HG02970 (cell line): ENCODE measurements at regions not wholly inside any gene's neighbourhood (a gene's known extent, or its start where the extent isn't known, plus 50 kb on each side); places are given as distances from the start of the nearest gene placed in this dataset.
A peak's percentile ranks its signal among the peaks of the same experiment; 100 is the strongest.

Source experiments
- ATAC-seq: cut with Tn5 transposase; IDR thresholded peaks from one replicate; pipeline ENCODE4 v1.9.1; 2021; ENCODE audit warnings: mild to moderate bottlenecking, moderate library complexity, moderate number of reproducible peaks; ENCODE audit not compliant: unreplicated experiment, low FRiP score

DNA sequence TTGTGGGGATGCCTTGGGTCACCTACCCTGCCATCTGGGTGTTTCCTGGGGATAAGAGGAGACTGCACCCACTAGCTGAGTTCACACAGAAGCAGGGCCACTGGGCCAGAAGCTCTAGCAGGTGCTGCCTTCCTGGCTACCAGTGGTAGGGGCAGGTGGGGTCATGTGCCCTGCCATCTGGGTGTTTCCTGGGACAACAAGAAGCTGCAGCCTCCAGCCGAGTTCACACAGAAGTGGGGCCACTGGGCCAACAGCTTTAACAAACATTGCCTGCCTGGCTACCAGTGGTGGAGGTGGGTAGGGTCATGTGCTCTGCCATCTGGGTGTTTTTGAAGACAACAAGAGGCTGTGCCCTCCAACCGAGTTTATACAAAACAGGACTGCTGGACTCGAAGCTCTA is 282.2 kb upstream of the SYT4 start:
- no peak for ATAC-seq

DNA sequence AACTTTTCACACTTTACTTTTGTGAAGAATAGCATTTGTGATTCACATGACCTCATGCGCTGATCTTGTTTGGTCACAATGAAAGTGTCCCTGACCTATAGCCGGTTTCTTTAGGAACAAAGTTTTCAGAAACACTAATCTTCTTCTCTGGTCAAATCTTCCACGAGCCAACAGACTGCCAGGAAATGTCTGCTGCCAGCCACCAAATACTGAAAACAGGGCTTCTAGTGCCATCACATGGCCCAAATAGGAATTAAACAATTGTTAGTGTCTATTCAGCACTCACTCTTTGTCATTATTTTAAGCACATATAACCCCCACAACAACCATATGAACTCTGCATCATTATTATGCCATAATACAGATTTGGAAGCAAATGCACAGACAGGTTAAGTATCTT is 286.5 kb upstream of the SYT4 start:
- ATAC-seq, result no peak

DNA sequence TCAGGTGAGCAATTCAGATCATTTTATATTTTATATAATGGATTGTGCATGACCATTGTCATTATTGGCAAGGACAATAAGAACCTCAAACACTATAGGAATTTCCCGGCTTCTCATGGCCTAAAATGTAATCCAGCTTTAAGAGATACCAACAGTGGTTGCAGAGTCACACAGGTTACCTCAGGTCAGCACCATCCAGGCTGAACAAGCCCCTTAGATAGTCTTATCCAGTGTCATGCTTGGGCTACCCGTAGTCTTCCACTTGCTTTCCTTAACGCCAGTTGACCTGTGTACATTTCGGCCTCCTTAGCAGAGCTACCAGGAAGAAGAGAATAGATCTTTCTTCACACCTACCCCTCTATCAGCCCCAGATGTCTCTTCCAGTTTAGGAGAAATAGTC is 293.3 kb upstream of the SYT4 start:
- no peak for ATAC-seq

DNA sequence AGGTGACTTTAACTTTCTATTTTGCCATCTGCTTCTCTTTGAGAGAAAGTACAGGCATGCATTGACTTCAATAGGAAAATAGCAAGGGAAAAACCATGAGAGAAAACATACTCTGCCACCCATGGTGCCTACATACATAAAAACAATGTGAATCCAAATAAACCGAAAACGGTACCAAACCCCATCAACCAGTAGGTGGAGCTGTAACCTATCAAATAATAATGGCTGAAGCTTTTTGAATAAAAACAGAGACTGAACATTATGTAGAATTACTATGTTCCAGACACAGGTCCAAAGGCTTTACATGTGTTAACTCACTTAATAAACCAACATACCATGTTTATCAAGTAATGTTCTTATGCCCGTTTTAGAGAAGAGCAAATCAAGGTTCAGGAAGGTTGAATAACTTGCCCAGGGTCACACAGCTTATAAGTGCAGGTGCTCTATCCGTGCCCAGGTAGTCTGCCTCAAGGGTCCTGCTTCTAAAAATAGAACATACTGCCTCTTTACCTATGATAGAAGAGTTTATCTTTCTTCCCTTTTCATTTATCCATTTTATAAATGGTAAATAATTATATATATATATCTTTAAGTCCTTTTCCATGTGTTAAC is 293.9 kb upstream of the SYT4 start:
- no peak for ATAC-seq

DNA sequence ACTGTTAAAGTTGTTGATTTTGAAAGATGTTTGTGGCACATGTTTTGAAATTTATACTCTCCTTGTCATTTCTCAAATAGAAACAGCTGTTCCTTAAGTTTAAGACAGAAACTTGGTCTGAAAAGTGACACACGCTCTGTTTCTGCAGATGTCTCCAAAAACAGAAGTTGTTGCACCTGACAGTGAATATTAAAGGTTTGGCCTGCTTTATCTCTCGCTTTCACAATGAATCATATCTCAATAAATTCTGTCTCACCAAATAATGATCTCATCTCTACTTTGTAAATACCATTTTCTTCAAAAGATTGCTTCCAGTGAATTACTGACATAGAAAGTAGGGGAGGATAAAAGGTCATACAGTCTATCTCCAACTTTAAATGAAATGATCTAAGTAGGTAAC is 294.9 kb upstream of the SYT4 start:
- ATAC-seq, result no peak

DNA sequence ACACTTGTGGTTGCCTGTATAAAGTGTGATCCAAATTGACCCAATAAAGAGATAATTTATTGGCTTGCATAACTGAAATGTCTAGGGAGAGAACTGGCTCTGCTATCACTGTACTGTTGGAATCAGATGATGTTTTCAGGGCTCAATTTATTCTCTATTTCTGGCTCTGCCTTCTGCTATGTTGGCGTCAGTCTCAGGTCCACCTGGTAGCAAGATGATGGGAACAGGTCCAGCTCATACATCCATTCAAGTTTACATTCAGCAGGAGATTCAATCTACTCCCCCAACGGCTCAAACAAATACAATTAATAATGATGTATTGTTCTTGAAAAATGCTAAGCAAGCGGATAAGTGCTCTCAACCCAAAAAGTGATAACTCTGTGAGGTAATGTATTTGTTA is 297.7 kb upstream of the SYT4 start:
- no peak for ATAC-seq

DNA sequence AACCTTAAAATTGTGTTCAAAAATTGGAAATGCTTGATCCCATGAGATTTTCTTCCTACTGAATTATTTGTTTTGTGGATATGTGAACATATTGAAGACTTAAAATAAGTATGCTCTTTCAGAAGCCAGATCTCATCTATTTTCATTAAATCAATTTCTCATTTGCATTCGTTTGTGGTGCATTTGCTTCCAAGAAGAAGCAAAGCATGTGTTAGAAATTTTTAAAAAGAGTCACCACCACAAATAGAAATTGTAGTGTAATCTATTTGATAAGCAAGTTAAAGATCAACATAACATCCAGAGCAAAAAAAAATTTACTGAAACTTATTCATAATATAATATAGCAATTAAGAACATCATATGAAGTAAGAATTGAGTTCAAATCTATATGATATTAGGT is 300.9 kb upstream of the SYT4 start:
- ATAC-seq, result no peak

DNA sequence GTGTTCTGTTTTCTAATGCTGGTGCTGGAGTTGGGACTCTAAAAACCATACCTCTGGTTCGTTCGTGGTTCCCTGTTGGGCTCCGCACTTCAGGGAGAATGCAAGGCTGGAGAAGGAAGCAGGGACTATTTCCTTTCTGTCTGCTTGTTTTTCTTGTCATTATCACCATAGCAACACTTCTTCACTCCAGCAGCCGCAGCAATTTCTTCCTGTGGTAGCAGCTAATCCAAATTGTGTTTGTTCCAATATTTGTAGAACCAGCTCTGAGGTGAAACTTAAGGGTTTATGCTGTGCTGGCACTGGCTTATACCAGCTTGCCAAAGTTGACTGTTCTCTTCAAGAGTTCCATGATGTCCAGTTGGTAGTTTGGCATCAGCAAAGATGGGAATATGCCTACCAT is 301.4 kb upstream of the SYT4 start:
- ATAC-seq, result no peak

DNA sequence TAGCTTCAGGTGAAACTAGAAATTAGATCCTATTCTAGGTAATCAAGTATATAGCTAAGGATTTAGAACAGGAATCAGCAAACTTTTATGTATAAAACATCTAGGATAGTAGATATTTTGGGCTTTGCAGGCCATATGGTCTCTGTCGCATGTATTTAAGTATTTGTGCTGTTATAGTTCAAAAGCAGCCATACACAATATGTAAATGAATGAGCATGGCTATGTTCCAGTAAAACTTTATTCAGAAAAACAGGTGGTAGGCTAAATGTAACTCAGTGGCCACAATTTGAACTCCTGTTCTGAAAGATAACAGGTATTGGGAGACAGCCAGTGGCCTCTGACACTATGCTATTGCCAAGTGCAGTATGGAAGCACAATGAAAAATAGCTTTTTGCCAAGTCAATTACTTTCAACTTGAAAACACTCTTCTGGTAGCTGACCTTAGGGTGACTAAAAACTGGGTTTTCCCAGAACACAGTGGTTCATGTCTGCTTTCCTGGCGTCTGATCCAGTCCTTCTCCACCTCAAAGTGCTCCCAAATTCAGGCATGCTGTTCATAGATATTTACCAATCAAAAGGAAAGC is 304.7 kb upstream of the SYT4 start:
- ATAC-seq, result no peak

DNA sequence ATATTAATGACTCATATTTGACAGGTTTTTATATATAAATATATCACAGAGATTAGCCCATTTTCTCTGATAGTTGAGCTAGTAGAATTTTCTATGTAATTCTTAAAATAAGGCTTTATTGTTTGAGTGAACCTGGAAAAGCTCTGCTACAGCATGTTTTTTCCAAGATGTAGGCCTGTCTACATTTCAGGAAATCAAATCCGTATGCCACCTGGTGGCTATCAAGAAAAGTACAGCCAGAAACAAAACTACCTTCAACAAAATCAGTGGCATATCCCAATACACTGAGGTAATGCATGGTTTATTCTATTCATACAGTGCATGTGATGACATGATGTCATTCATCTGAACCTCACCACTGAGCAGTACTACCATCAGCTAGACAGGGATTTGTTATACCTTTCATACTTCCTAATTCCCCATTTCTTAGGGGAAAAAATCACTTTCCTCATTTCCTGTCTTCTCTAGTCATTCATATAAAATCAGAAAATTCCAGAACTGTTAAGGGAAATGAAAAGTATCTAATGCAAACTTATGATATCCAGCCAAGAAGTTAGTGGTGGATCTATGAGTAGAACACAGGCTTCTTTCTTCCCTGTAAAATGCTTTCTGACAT is 310.4 kb upstream of the SYT4 start:
- ATAC-seq, result peak; percentile 62

DNA sequence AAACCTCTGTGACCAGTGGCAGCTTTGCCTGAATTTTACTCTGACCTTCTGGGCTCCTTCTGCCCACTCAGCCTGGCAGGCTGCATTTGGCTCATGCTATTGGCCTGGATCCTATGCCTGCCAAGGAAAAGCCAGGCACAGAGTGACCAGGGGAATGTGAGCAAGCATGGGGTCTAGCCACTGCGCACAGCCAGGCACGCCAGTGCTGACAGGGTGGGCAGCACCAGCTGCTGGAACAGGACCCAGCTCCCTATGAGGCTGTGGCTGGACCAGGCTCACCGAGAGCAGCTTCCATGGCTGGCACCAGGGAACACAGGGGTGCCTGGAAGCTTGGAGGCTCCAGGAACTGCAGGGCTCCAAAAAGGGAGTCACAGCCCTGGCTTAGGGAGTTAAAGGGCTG is 311.5 kb upstream of the SYT4 start:
- no peak for ATAC-seq

DNA sequence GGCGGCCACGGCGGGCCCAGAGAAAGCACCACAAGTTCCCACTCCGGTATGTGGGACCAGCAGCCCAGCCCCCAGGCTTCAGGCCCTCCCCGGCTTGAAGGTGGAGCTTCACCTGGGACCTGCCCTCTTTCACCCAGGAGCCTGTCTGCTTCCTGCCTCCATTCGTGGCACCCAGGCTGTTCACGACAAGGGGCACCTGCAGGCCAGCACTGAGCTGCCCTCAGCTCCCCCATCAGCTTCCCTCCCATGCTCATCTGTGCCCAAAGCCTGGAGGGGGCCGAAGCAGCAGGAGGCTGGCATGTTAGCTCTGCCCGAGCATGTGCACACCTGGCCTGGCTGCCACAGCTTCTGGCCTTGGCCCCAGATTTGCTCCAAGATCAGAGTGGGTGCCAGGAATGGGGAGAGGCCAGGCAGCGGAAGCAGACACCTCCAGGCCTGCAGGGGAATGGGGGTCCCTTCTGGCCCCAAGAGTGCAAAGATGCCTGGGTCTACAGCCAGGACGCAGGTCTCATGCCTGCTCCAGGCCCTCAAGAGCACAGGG is 312.4 kb upstream of the SYT4 start:
- ATAC-seq, result no peak

DNA sequence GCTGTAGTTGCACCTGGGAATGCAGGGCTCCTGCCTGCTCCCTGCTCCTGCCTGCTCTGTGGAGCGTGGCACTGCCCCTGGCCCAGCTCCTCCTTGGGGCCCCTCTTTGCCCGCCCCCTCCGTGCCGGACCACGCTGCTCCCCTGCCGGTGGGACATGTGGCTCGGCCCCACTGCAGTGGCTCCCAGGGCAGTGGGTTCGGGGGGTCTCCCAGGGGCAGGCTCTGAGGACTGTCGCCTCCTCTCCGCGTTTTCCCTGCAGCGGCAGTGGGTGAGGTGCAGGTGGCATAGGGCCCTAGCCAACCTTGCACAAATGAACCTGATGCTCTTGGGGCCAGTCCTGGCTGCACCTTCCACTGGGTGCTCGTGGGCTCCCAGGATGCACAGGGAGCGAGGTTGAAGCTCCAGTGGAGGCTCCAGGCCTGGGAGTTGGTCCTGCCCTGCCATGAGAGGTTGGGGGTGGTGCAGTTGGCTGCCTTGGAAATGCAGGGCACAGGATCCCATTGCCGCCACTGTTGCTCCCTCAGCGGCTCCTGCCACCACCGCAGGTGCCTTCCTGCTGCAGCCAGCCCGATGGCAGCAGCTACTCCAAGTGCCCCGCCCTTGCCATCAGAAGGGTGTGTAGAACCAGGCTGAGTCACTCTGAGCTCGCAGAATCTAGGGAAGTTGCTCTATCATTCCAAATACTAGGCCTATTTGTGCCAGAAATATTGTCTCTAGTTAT is 313.1 kb upstream of the SYT4 start:
- ATAC-seq, result no peak

DNA sequence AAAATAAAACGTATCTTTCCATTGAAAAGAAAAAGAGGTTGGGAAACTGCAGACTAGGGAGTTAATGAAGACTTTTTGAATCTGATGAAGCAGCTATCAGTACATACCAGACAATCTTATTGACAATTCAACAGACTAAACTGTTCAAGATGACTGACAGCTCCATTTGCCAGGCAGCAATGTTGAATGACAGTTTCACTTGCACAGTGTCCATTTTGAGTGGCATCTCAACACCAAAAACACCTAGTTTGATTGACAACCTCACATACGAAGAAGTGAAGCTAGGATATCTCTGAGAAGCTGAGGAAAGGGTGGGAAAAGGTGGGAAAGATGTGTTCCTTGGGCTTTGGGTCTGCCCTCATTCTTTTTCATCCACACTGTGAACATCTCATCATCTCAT is 315.0 kb upstream of the SYT4 start:
- ATAC-seq, result no peak

DNA sequence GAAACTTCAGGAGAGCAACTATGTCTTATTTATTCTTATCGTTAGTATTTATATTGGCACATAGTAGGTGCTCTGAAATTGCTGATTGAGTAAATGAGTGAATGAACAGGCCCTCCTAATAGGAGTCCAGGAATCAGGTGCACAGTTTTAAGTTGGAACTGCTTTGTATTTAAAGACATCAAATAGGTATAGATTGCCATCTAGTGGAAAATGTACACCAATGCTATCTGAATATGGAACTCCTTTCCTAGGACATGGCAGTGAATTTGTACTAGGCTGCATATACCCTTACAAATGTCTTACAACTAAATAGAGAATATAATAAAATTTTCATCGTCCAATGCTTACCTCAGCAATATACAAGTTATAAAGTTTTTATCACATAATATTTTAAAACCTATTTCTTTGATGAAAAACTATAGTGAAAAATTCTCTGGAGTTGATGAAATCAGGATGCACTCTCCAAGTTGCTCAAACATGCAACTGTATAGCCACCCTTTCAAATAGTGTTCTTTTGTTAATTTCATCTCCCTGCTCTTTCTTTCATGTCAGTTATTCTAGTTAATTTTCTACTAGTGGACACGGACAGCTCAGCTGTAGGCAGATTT is 318.9 kb upstream of the SYT4 start:
- ATAC-seq, result peak; percentile 72

DNA sequence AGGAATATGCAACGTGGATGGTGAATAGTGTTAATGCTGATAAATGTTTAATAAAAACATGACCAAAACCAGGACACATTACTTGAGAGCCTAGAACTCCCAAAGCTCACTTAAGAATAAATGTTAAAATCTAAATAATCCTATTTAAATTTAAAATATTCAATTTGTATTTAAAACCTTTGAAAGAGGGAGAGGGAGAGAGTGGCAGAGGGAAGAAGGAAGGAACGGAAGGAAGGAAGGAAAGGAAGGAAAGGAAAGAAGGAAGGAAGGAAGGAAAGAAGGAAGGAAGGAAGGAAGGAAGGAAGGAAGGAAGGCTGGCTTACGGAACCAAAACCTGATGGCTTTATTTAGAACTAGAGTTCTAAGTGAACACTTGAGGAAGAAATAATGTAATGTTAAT is 324.1 kb upstream of the SYT4 start:
- no peak for ATAC-seq

DNA sequence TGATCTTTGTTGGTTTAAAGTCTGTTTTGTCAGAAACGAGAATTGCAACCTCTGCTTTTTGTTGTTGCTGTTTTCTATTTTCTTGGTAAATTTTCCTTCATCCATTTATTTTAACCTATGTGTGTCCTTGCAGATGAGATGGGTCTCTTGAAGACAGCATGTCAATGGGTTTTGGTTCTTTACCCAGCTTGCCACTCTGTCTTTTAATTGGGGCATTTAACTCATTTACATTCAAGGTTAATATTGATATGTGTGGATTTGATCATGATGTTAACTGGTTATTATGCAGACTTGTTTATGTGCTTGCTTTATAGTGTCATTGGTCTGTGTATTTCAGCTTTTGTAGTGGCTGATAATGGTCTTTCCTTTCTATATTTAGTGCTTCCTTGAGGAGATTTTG is 327.9 kb upstream of the SYT4 start:
- ATAC-seq, result no peak

DNA sequence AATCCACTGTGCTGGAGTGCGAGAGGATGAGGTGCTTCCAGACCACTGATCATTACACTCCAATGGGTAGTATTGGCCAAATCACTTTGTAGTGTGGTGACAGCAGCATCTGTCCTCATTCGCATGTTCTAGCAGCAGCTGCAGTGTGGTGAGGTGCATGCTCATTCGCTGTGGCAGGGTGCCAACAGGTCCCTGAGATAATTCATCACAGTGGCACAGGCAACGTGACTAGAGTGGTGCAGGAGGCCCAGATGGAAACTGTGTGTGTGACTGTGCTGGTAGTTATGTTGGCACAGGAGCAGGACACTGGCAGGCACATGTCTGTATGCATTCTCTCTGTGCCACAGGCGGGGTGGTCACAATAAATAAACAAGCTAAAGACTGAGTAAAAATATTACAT is 329.5 kb upstream of the SYT4 start:
- no peak for ATAC-seq

DNA sequence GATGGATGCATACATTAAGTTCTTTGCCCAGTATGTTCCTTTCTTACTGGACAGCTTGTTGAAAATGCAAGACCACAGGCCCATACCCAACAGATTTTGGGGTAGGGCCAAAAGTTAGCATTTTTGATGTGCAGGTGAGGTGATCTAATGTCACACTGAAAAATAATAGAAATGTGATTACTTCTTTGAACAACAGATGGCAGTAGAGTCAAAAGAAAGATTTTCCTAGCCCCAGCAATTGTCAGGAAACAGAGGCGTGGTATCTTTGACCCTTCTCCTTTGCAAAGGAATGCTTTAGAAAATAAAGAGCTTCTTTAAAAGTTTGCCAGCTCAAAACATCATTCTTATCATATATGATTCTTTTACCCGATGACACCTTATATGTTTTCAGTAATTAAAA is 343.6 kb upstream of the SYT4 start:
- ATAC-seq, result no peak

DNA sequence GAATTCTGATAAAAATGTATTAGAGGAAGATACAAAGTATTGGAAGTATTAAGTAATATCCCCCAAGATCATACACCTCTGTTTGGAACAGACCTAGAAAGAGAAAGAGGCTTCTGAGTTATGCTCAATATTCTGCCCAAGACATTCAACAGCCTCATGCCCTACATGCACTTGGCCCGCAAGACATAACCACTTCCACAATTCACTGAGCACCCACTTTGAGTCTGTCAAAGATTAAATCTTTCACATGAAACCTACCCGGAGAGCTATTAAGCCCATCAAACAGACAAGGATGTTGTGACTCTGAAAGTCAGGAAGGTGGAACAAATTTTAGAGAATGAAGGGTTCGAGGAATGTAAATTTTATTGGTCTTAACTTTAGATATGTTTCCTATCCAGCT is 344.7 kb upstream of the SYT4 start:
- no peak for ATAC-seq

DNA sequence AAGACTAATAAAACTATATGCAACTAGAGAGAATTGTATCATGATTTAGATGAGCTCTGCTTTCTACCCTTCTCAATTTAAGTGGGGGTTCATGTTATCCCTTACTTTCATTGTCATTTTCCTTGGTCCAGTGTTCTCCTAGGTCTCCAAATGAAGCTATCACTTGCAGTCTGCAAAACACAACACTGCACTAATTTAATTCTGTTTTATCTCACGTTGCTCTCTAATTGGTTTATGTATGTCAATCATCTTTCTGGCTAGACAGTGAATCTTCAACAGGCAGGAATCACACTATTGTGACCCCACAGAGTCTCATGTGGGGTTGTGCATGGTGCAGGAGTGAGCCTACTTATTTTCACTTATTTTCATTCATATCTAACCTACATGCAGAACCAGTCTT is 348.3 kb upstream of the SYT4 start:
- no peak for ATAC-seq
